GM12878 (cell line): ENCODE measurements at regions not wholly inside any gene's neighbourhood (a gene's known extent, or its start where the extent isn't known, plus 50 kb on each side); places are given as distances from the start of the nearest gene placed in this dataset.

Source experiments
- ATAC-seq: fragments of 200-7000 bp; cut with Tn5 transposase; 3 replicates; pipeline ENCODE4 v1.9.1; 2020; ENCODE audit warnings: mild to moderate bottlenecking, moderate library complexity
- BruUV-seq: library from RNA; stranded (reverse); fragments of 400-500 nt; replicated peaks from 2 replicates; lab custom pipeline; 2021; lab: Mats Ljungman, UMichigan
- CTCF ChIA-PET: fragments of 300-600 bp; sonication (Branson Sonifier 250); formaldehyde crosslinking; extraction: SDS; loops from one replicate; lab custom pipeline; 2021; ENCODE audit warnings: inconsistent platforms; lab: Yijun Ruan, JAX
- POLR2A ChIA-PET: fragments of 350-600 bp; formaldehyde crosslinking; extraction: SDS; loops from one replicate; lab custom pipeline; 2021; ENCODE audit warnings: inconsistent platforms; lab: Charles Lee
- RAD21 ChIA-PET: fragments of 300-600 bp; sonication (Branson Sonifier 250); formaldehyde crosslinking; loops from one replicate; lab custom pipeline; 2023; ENCODE audit warnings: antibody characterized with exemption; ENCODE audit not compliant: unreplicated experiment; lab: Charles Lee
- SMC1A ChIA-PET: fragments of 300-600 bp; sonication (Branson Sonifier 250); formaldehyde crosslinking; loops from one replicate; lab custom pipeline; 2023; ENCODE audit not compliant: unreplicated experiment, uncharacterized antibody; lab: Charles Lee
- DNase-seq: peaks from one replicate; pipeline ENCODE4 v3.0.0-alpha.2; 2011; ENCODE audit warnings: low read depth, low spot score
- FAIRE-seq: peaks from 3 replicates; lab custom pipeline; 2011; peaks lifted over from hg19 to GRCh38; lab: Jason Lieb, UNC
- H2AFZ ChIP-seq: 2 replicates; pipeline ENCODE4 v1.6.0; 2011; ENCODE audit warnings: low read depth, low read length, control low read depth; ENCODE audit not compliant: control insufficient read depth
- H3K27ac ChIP-seq: 2 replicates; pipeline ENCODE4 v1.5.1; 2011; ENCODE audit warnings: control low read depth; ENCODE audit not compliant: control insufficient read depth, insufficient read depth
- H3K27me3 ChIP-seq, 2 experiments: replicated peaks in 1 of 2; 2 replicates each; pipeline versions ENCODE4 v1.6.0 to v1.6.1; 2011; ENCODE audit warnings: low read length in 1 of 2; ENCODE audit not compliant: control insufficient read depth in 2 of 2, insufficient read depth in 2 of 2
- H3K36me3 ChIP-seq, 2 experiments: 2 replicates each; pipeline ENCODE4 v1.5.1; 2011; ENCODE audit warnings: low read length in 1 of 2; ENCODE audit not compliant: control insufficient read depth in 2 of 2, insufficient read depth in 2 of 2
- H3K4me1 ChIP-seq: 2 replicates; pipeline ENCODE4 v1.6.1; 2011; ENCODE audit warnings: mild to moderate bottlenecking, low read length, moderate library complexity, mixed read lengths; ENCODE audit not compliant: control insufficient read depth, insufficient read depth
- H3K4me2 ChIP-seq: 2 replicates; pipeline ENCODE4 v1.6.0; 2011; ENCODE audit warnings: control low read depth; ENCODE audit not compliant: control insufficient read depth, insufficient read depth
- H3K4me3 ChIP-seq: fragments of 200-600 bp; sonication (generic); 2 replicates; pipeline ENCODE4 v1.5.1; 2016
- H3K79me2 ChIP-seq: 2 replicates; pipeline ENCODE4 v1.6.0; 2011; ENCODE audit warnings: low read length; ENCODE audit not compliant: control insufficient read depth, insufficient read depth
- H3K9ac ChIP-seq: 2 replicates; pipeline ENCODE4 v1.8.0; 2011; ENCODE audit warnings: low read length, control low read depth, mixed read lengths; ENCODE audit not compliant: control insufficient read depth, insufficient read depth
- H3K9me3 ChIP-seq: replicated peaks from 3 replicates; pipeline ENCODE4 v1.5.1; 2011; ENCODE audit warnings: mild to moderate bottlenecking, low read length; ENCODE audit not compliant: control insufficient read depth, insufficient read depth
- H4K20me1 ChIP-seq: 2 replicates; pipeline ENCODE4 v1.6.0; 2011; ENCODE audit not compliant: control insufficient read depth, insufficient read depth
- BHLHE40 ChIP-seq, 2 experiments: fragments of 450-650 bp in 1 of 2; IDR thresholded peaks; 2 replicates each; pipeline ENCODE4 v1.6.1; 2011 to 2017; ENCODE audit warnings: low read depth in 2 of 2, borderline replicate concordance in 1 of 2, improper control_type of control experiment in 1 of 2, low read length in 1 of 2, mild to moderate bottlenecking in 1 of 2
- CBX3 ChIP-seq: fragments of 200-600 bp; sonication (generic); IDR thresholded peaks from 2 replicates; pipeline ENCODE4 v1.6.1; 2016; ENCODE audit warnings: low read depth, borderline replicate concordance
- HDAC2 ChIP-seq: fragments of 200-600 bp; sonication (generic); IDR thresholded peaks from 2 replicates; pipeline ENCODE4 v1.6.1; 2017
- JUNB ChIP-seq: IDR thresholded peaks from 2 replicates; pipeline ENCODE4 v1.6.1; 2016; ENCODE audit warnings: antibody characterized with exemption, mild to moderate bottlenecking
- KAT2A ChIP-seq: conservative IDR thresholded peaks from 2 replicates; pipeline ENCODE4 v1.6.1; 2011; ENCODE audit warnings: low read depth, low read length; ENCODE audit not compliant: control insufficient read depth
- NBN ChIP-seq: fragments of 450-650 bp; IDR thresholded peaks from 2 replicates; pipeline ENCODE4 v1.6.1; 2016
- NR2F1 ChIP-seq: fragments of 450-650 bp; conservative IDR thresholded peaks from 2 replicates; pipeline ENCODE4 v1.6.1; 2017; ENCODE audit warnings: mild to moderate bottlenecking
- RAD21 ChIP-seq: IDR thresholded peaks from 2 replicates; pipeline ENCODE4 v1.6.1; 2011; ENCODE audit warnings: mild to moderate bottlenecking, low read depth, low read length, moderate library complexity; ENCODE audit not compliant: insufficient read depth
- RUNX3 ChIP-seq: IDR thresholded peaks from 2 replicates; pipeline ENCODE4 v1.6.1; 2012; ENCODE audit warnings: low read length, inconsistent platforms
- SMARCA5 ChIP-seq: fragments of 450-650 bp; IDR thresholded peaks from 2 replicates; pipeline ENCODE4 v1.6.1; 2017; ENCODE audit warnings: mild to moderate bottlenecking
- SMC3 ChIP-seq: IDR thresholded peaks from 2 replicates; pipeline ENCODE4 v1.6.1; 2011; ENCODE audit warnings: low read length, improper control_type of control experiment, borderline replicate concordance
- TARDBP ChIP-seq: IDR thresholded peaks from 2 replicates; pipeline ENCODE4 v1.6.1; 2016; ENCODE audit warnings: borderline replicate concordance
- TCF3 ChIP-seq: IDR thresholded peaks from 2 replicates; pipeline ENCODE4 v1.6.1; 2012; ENCODE audit warnings: low read depth, mild to moderate bottlenecking, low read length, borderline replicate concordance; ENCODE audit not compliant: insufficient read depth
- YBX1 ChIP-seq: fragments of 450-650 bp; IDR thresholded peaks from 2 replicates; pipeline ENCODE4 v1.6.1; 2016; ENCODE audit warnings: antibody characterized with exemption
- ZBED1 ChIP-seq: IDR thresholded peaks from 2 replicates; pipeline ENCODE4 v1.6.1; 2016; ENCODE audit warnings: borderline replicate concordance
- ZNF384 ChIP-seq: IDR thresholded peaks from 2 replicates; pipeline ENCODE4 v1.6.1; 2012; ENCODE audit warnings: low read depth, mild to moderate bottlenecking, low read length, improper control_type of control experiment, borderline replicate concordance
- ZNF622 ChIP-seq: fragments of 450-650 bp; IDR thresholded peaks from 2 replicates; pipeline ENCODE4 v1.6.1; 2017; ENCODE audit warnings: mild to moderate bottlenecking, inconsistent platforms
- ZZZ3 ChIP-seq: IDR thresholded peaks from 2 replicates; pipeline ENCODE4 v1.6.1; 2011; ENCODE audit warnings: low read depth; ENCODE audit not compliant: control insufficient read depth, insufficient read length
- WGBS: methylation state at CpG from one replicate; pipeline ENCODE4 v1.1.6; 2016; ENCODE audit warnings: low lambda C conversion rate; ENCODE audit not compliant: insufficient replicate concordance, insufficient coverage; ENCODE audit errors: missing lambda C conversion rate; 5-methylcytosine and 5-hydroxymethylcytosine counted together
- in situ Hi-C: fragments of 300-500 bp; cut with MboI; formaldehyde crosslinking; loops from 9 replicates; pipeline ENCODE4 v1.14.3; 2018; ENCODE audit warnings: mixed read lengths
- intact Hi-C: fragments of 100-400 bp; cut with micrococcal nuclease; formaldehyde crosslinking; loops from one replicate; pipeline ENCODE4 v1.14.2; 2022; ENCODE audit not compliant: unreplicated experiment
- TF ChIP-seq, protein P1 (sequence below): fragments of 450-650 bp; IDR thresholded peaks from 2 replicates; pipeline ENCODE4 v1.6.1; 2017; ENCODE audit warnings: mild to moderate bottlenecking, low read depth, inconsistent platforms; ENCODE audit not compliant: poor library complexity, severe bottlenecking

DNA sequence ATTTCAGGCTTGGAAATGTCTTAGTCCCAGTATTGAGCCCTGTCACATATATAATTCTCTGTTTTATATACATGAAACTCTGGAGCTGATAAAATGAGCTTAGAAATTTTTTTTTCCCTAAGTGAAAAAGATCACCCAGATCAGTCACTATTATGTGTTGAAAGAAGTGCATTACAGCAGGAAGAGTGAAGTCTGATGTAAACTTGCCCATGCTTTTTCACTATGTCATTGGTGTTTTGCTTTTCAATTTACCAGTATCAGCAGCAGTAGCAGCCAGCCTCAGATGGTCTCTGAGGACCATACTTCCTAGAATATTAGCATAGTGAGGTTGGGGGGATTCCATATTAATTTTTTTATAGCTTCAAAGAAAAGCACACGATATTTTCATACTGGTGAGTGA lies 255.6 kb upstream of the KCNH8 start (continued):
- TF ChIP-seq BHLHE40 (IDR thresholded peaks at IDR 0.05; ENCODE audit: borderline replicate concordance in 1 of 2, low read depth in 2 of 2, low read length in 1 of 2): no peak
- no peak for TF ChIP-seq NBN

DNA sequence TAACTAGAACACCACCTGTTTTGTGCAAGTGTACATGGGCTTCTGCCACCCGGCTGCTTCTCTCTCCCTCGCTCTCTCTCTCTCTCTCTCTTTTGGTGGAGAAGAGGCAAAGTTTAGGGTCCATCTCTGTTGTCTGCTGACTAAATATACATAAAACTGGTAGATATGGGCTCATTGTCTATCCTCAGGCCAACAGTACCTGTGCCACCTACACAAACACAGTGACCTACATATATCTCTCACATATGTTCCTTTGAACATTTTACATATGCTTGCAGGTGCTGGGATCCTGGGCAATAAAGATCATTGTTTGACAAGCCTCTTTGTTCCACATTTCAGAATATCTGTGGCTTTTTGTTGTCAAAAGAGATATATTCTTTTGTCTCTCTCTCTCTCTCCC lies 256.3 kb upstream of the KCNH8 start:
- ChIA-PET CTCF (no interaction called here), POLR2A (no interaction called here), SMC1A (no interaction called here), RAD21 (no interaction called here)
- Histone ChIP-seq H3K9ac (no peak overlapping the region), H2AFZ (no peak overlapping the region), H3K4me2 (no peak overlapping the region), H3K36me3 (no peaks in the 10 kb centered on the region), H3K9me3 (no peaks in the 10 kb centered on the region), H3K27ac (no peak overlapping the region), H3K79me2 (no peaks in the 10 kb centered on the region), H4K20me1 (no peaks in the 10 kb centered on the region), H3K4me1 (no peaks in the 10 kb centered on the region), H3K4me3 (no peak overlapping the region), H3K27me3 (no peaks in the 10 kb centered on the region; a peak in 1 of 4 replicates)
- TF ChIP-seq TARDBP (no peak), CBX3 (no peak), YBX1 (no peak), RUNX3 (no peak), ZNF384 (no peak), JUNB (no peak), NR2F1 (no peak), SMARCA5 (no peak), HDAC2 (no peak), SMC3 (no peak), TCF3 (no peak), ZNF622 (no peak), ZZZ3 (no peak), KAT2A (no peak), RAD21 (no peak), ZBED1 (no peak)
- TF ChIP-seq, protein P1, sequence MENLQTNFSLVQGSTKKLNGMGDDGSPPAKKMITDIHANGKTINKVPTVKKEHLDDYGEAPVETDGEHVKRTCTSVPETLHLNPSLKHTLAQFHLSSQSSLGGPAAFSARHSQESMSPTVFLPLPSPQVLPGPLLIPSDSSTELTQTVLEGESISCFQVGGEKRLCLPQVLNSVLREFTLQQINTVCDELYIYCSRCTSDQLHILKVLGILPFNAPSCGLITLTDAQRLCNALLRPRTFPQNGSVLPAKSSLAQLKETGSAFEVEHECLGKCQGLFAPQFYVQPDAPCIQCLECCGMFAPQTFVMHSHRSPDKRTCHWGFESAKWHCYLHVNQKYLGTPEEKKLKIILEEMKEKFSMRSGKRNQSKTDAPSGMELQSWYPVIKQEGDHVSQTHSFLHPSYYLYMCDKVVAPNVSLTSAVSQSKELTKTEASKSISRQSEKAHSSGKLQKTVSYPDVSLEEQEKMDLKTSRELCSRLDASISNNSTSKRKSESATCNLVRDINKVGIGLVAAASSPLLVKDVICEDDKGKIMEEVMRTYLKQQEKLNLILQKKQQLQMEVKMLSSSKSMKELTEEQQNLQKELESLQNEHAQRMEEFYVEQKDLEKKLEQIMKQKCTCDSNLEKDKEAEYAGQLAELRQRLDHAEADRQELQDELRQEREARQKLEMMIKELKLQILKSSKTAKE: no peak
- in situ Hi-C loops (no loop called here), intact Hi-C loops (no loop called here)
- no peak for FAIRE-seq
- no peak for ATAC-seq
- 96% methylated on average over 2 of the region's 2 CpGs for WGBS
- DNase-seq: no peak
- no TSS peak for BruUV-seq
